A673 (cell line): ENCODE measurements at regions not wholly inside any gene's neighbourhood (a gene's known extent, or its start where the extent isn't known, plus 50 kb on each side); places are given as distances from the start of the nearest gene placed in this dataset.
A peak's percentile ranks its signal among the peaks of the same experiment; 100 is the strongest.

Experiments used
- BruUV-seq: library from RNA; stranded (reverse); fragments of 400-500 nt; replicated peaks from 2 replicates; lab custom pipeline; 2021; lab: Mats Ljungman, UMichigan
- CTCF ChIA-PET: fragments of 300-600 bp; sonication (Branson Sonifier 250); formaldehyde crosslinking; loops from one replicate; lab custom pipeline; 2022; ENCODE audit warnings: antibody characterized with exemption; lab: Charles Lee
- POLR2A ChIA-PET: fragments of 300-600 bp; sonication (Branson Sonifier 250); formaldehyde crosslinking; loops from one replicate; lab custom pipeline; 2022; ENCODE audit warnings: antibody characterized with exemption; ENCODE audit not compliant: low non-redundant PET; lab: Charles Lee
- DNase-seq: peaks from one replicate; pipeline ENCODE4 v3.0.0-alpha.2; 2015; ENCODE audit warnings: low spot score
- H3K27ac ChIP-seq: fragments of 200-600 bp; sonication (generic); 2 replicates; pipeline ENCODE4 v1.5.1; 2016; ENCODE audit warnings: mixed run types, low read depth, mild to moderate bottlenecking, mixed read lengths, antibody characterized with exemption, low read length; ENCODE audit not compliant: poor library complexity, severe bottlenecking
- H3K27me3 ChIP-seq: fragments of 200-600 bp; sonication (generic); replicated peaks from 2 replicates; pipeline ENCODE4 v1.6.1; 2017; ENCODE audit warnings: mixed run types, low read depth, mild to moderate bottlenecking, mixed read lengths, antibody characterized with exemption, low read length; ENCODE audit not compliant: insufficient read depth, poor library complexity
- H3K36me3 ChIP-seq: fragments of 200-600 bp; sonication (generic); 2 replicates; pipeline ENCODE4 v1.6.1; 2016; ENCODE audit warnings: mixed run types, mild to moderate bottlenecking, mixed read lengths, antibody characterized with exemption, low read length; ENCODE audit not compliant: insufficient read depth, poor library complexity, severe bottlenecking
- H3K4me1 ChIP-seq: fragments of 200-600 bp; sonication (generic); 2 replicates; pipeline ENCODE4 v1.6.1; 2017; ENCODE audit warnings: mixed run types, mild to moderate bottlenecking, mixed read lengths, antibody characterized with exemption, low read length; ENCODE audit not compliant: insufficient read depth, poor library complexity, severe bottlenecking
- H3K4me3 ChIP-seq: fragments of 200-600 bp; sonication (generic); 2 replicates; pipeline ENCODE4 v1.5.1; 2016; ENCODE audit warnings: low read depth, mixed run types, mild to moderate bottlenecking, mixed read lengths, low read length; ENCODE audit not compliant: poor library complexity, severe bottlenecking
- H3K9me3 ChIP-seq: fragments of 200-600 bp; sonication (generic); 2 replicates; pipeline ENCODE4 v1.6.1; 2016; ENCODE audit warnings: mixed run types, low read depth, mild to moderate bottlenecking, mixed read lengths, antibody characterized with exemption, low read length; ENCODE audit not compliant: poor library complexity, severe bottlenecking
- CTCF ChIP-seq: fragments of 300-800, 200-600 bp; sonication (generic); conservative IDR thresholded peaks from 2 replicates; pipeline ENCODE4 v1.5.1; 2017; ENCODE audit warnings: low read depth, mild to moderate bottlenecking, antibody characterized with exemption, low read length, moderate library complexity, mixed read lengths
- EZH2 ChIP-seq: fragments of 200-600 bp; sonication (generic); IDR thresholded peaks from 2 replicates; pipeline ENCODE4 v1.6.1; 2017; ENCODE audit warnings: borderline replicate concordance, low read depth, mild to moderate bottlenecking, mixed read lengths, antibody characterized with exemption, low read length; ENCODE audit not compliant: poor library complexity, severe bottlenecking
- intact Hi-C: fragments of 100-400 bp; cut with micrococcal nuclease; formaldehyde crosslinking; loops from one replicate; pipeline ENCODE4 v1.10.0; 2022; ENCODE audit not compliant: unreplicated experiment

- BruUV-seq, result no TSS peak
- H3K27ac ChIP-seq, result no peak overlapping the region
- TF ChIP-seq CTCF, result no peak
- no peak for TF ChIP-seq EZH2
- DNase-seq, result no peak
- POLR2A ChIA-PET, result no interaction called here
- no peaks in the 10 kb centered on the region for H3K4me1 ChIP-seq
- H3K36me3 ChIP-seq, result no peaks in the 10 kb centered on the region
- CTCF ChIA-PET, result no interaction called here
- H3K9me3 ChIP-seq, result no peaks in the 10 kb centered on the region
- intact Hi-C loops, result loop anchor here (10.0 kb wide), 1 partner anchor 204 kb away; no protein-coding TSS in a partner anchor
- no peak overlapping the region for H3K4me3 ChIP-seq
- H3K27me3 ChIP-seq, result no peaks in the 10 kb centered on the region
Observed at GRCh38 chr18:49650426-49650891, 88.6 kb downstream of the LIPG start.

- intact Hi-C loops, result no loop called here
- H3K27me3 ChIP-seq, result no peaks in the 10 kb centered on the region
- POLR2A ChIA-PET, result no interaction called here
- no peaks in the 10 kb centered on the region for H3K4me1 ChIP-seq
- CTCF ChIA-PET, result interaction anchor here (0.6 kb wide), 1 partner anchor 11 kb away, joined by 3 read pairs; no protein-coding TSS in a partner anchor
- no peak for DNase-seq
- H3K36me3 ChIP-seq, result no peaks in the 10 kb centered on the region
- no peak overlapping the region for H3K27ac ChIP-seq
- no peaks in the 10 kb centered on the region for H3K9me3 ChIP-seq
- TF ChIP-seq CTCF (peak; percentile 35; the same call in 1 of the 2 replicates), EZH2 (no peak)
- no TSS peak for BruUV-seq
- H3K4me3 ChIP-seq, result no peak overlapping the region
Observed at GRCh38 chr18:49648811-49649210, 87.0 kb downstream of the LIPG start.
